GM20000 (cell line): ENCODE measurements at regions not wholly inside any gene's neighbourhood (a gene's known extent, or its start where the extent isn't known, plus 50 kb on each side); places are given as distances from the start of the nearest gene placed in this dataset.
A peak's percentile ranks its signal among the peaks of the same experiment; 100 is the strongest.

Source experiments
- DNase-seq: peaks from one replicate; pipeline ENCODE4 v3.0.0; 2012; ENCODE audit warnings: low spot score
- TF ChIP-seq, protein P1 (sequence below): IDR thresholded peaks from 2 replicates; pipeline ENCODE4 v1.5.1; 2012; ENCODE audit warnings: mild to moderate bottlenecking, control low read depth; ENCODE audit errors: extremely low read depth, missing control alignments

DNA sequence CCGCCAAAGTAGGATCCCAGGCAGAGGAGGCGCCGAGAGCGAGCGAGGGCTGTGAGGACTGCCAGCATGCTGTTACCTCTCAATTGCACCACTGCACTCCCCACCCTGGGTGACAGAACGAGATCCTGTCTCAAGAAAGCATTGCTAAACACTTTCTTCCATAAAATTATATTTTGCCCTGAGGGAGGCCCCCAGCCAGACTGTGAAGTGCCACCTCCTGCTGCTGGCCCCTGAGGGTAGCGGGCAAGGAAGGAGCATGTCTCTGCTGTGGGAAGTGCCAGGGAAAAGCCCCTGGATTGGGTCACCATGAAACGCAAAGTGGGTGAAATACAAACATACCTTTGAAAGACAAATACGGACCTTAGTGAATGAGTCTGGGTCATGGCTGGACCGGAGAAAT lies 78.0 kb upstream of the AMZ2 start:
- no peak for DNase-seq
- TF ChIP-seq, protein P1, sequence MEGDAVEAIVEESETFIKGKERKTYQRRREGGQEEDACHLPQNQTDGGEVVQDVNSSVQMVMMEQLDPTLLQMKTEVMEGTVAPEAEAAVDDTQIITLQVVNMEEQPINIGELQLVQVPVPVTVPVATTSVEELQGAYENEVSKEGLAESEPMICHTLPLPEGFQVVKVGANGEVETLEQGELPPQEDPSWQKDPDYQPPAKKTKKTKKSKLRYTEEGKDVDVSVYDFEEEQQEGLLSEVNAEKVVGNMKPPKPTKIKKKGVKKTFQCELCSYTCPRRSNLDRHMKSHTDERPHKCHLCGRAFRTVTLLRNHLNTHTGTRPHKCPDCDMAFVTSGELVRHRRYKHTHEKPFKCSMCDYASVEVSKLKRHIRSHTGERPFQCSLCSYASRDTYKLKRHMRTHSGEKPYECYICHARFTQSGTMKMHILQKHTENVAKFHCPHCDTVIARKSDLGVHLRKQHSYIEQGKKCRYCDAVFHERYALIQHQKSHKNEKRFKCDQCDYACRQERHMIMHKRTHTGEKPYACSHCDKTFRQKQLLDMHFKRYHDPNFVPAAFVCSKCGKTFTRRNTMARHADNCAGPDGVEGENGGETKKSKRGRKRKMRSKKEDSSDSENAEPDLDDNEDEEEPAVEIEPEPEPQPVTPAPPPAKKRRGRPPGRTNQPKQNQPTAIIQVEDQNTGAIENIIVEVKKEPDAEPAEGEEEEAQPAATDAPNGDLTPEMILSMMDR, result no peak

GRCh38 chr17:68170246-68170645 lies 77.6 kb upstream of the AMZ2 start:
- no peak for DNase-seq
- TF ChIP-seq, protein P1, result no peak

- TF ChIP-seq, protein P1, result peak; percentile 99
- peak; percentile 54 for DNase-seq
Observed at GRCh38 chr17:68172461-68172954, 75.3 kb upstream of the AMZ2 start.

GRCh38 chr17:68175416-68175815 lies 72.4 kb upstream of the AMZ2 start:
- TF ChIP-seq, protein P1, result no peak
- no peak for DNase-seq

- DNase-seq, result no peak
- TF ChIP-seq, protein P1, result no peak
Observed at GRCh38 chr17:68175905-68176304, 71.9 kb upstream of the AMZ2 start.

GRCh38 chr17:68176718-68177117 lies 71.1 kb upstream of the AMZ2 start:
- TF ChIP-seq, protein P1, result no peak
- DNase-seq, result no peak

DNA sequence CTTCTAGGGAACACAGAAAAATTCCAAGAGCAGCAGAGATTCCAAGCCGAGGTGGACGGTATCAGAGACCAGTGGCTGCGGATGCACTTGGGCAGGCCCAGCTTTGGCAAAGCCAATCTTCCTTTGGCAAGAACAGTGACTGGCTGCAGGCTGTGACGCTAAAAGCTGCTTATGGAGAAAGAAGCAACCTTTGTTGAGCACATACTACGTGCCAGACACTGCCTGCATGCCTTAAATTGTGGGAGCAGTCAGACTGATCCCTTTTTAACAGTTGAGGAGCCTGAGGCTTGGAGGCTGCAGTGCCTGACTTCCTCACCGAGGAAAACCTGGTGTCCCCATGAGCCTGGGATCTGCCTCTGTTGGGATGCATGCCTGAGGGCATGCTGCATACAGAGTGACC lies 69.0 kb upstream of the AMZ2 start:
- TF ChIP-seq, protein P1, result no peak
- DNase-seq, result no peak
